Neuron (in vitro differentiated cells): ENCODE measurements at regions not wholly inside any gene's neighbourhood (a gene's known extent, or its start where the extent isn't known, plus 50 kb on each side); places are given as distances from the start of the nearest gene placed in this dataset.

ENCODE experiments used
- H2AFZ ChIP-seq: one replicate; pipeline ENCODE4 v1.6.1; 2013; ENCODE audit warnings: low read depth, mild to moderate bottlenecking, inconsistent platforms, low read length, moderate library complexity
- H3K27me3 ChIP-seq: one replicate; pipeline ENCODE4 v1.6.1; 2013; ENCODE audit warnings: low read length; ENCODE audit not compliant: insufficient read depth
- H3K36me3 ChIP-seq: one replicate; pipeline ENCODE4 v1.6.1; 2013; ENCODE audit warnings: low read length; ENCODE audit not compliant: insufficient read depth
- H3K4me1 ChIP-seq: one replicate; pipeline ENCODE4 v1.6.1; 2013; ENCODE audit warnings: low read length; ENCODE audit not compliant: insufficient read depth
- H3K4me3 ChIP-seq: 2 replicates; pipeline ENCODE4 v1.5.1; 2013; ENCODE audit warnings: mild to moderate bottlenecking, low read length, moderate library complexity
- H3K9me3 ChIP-seq: one replicate; pipeline ENCODE4 v1.6.1; 2013; ENCODE audit warnings: low read length

DNA sequence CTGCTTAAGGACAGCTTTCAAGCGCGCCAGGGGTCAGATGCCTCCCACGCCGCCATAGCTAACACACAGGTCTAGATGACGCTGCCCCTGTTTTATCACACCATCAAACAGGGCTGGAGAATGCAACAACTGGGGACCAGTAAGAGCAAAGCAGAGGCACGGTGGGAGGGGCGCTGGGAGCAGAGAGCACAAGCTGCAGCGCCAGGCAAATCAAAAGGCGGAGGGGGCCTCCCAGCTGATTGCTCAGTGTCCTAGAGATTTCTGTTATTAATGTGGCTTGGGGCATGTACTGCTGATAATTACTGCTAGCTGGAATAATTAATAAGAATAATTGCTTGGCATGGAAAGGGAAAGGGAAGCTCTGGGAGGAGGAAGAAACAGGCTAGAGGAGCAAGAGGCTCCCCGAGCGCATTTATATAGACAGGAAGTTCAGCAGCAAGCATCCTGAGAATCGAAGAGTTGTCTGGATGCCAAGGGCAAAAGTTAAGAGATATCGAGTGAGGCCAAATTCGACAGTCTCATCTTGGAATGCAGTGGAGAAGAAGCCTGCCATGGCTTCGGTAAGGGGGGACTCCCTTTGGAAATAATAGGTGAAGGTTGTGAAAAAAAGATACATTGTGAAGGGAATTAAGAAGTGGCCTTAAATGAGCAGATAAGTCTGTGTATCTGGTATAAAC lies 104.5 kb upstream of the ZNF521 start:
- Histone ChIP-seq H3K4me1 (peaks cover 48% of the 10 kb centered on the region), H2AFZ (no peak overlapping the region), H3K4me3 (peak overlapping the region; percentile 15), H3K36me3 (no peaks in the 10 kb centered on the region), H3K27me3 (no peaks in the 10 kb centered on the region), H3K9me3 (no peaks in the 10 kb centered on the region)

DNA sequence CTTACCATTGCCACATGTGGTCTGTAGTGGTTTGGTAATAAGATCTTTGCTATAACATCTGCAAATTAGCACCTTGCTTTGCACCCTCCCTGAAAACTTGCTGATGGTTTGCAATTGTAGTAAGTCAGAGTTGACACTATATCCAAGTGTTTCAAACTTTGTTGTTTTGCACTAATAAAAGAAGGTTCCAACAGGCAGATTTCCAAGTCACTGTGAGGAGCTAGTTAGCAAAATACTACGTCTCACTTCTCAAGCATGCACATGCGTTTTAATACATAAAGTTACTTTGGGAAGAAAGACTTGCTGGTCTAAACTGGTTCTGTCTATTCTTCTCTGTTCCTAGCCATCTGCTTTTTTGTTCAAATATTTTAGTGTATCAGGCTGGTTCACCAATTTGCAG lies 103.7 kb upstream of the ZNF521 start:
- H3K4me1 ChIP-seq = peaks cover 48% of the 10 kb centered on the region

DNA sequence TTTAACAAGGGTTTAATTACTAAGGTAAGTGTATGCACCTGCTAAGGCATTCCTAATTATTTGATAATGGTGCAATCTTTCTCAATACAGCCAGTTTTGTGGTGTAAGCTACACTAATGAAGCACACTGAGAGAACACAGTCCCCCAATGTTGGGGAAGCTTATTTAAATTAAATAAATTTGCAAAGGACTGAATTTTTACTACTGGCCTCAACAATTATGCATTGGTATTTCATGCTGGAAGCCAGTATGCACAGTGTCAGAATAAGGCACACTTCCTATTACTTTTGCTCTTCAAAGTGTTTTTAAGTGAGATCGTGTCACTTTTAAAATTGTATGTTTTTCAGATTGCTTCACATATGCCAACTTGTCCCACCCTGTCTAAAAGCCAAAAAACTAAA lies 103.2 kb upstream of the ZNF521 start:
- Histone ChIP-seq H3K9me3 (no peaks in the 10 kb centered on the region), H3K4me1 (peaks cover 48% of the 10 kb centered on the region), H3K4me3 (no peak overlapping the region), H2AFZ (no peak overlapping the region), H3K36me3 (no peaks in the 10 kb centered on the region), H3K27me3 (no peaks in the 10 kb centered on the region)

More for the DNA sequence above, 103.7 kb upstream of the ZNF521 start:
- H3K4me3 ChIP-seq = no peak overlapping the region
- H3K27me3 ChIP-seq = no peaks in the 10 kb centered on the region
- H2AFZ ChIP-seq = no peak overlapping the region
- H3K9me3 ChIP-seq = no peaks in the 10 kb centered on the region
- no peaks in the 10 kb centered on the region for H3K36me3 ChIP-seq

DNA sequence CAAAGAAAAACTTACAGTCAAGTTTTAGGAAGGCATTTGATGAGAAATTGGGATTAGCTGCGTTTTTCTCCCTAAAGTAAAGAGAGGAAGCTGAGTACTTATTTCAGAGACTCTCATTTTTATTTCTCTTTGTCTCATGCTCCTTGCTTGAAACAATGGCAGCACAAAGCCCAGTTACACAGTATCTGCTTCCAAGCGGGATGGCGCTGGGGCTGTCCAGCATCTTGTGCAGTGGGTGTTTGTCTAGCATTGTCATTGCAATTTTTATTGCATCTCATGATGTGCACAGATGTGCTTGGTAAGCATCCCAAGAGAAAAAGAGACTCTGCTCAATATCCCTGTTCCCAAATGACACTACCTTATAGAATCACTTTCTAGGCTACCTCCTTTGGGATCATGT lies 102.8 kb upstream of the ZNF521 start:
- Histone ChIP-seq H3K4me1 (peaks cover 48% of the 10 kb centered on the region), H2AFZ (peak overlapping the region; percentile 17), H3K36me3 (no peaks in the 10 kb centered on the region), H3K9me3 (no peaks in the 10 kb centered on the region), H3K4me3 (no peak overlapping the region), H3K27me3 (no peaks in the 10 kb centered on the region)

DNA sequence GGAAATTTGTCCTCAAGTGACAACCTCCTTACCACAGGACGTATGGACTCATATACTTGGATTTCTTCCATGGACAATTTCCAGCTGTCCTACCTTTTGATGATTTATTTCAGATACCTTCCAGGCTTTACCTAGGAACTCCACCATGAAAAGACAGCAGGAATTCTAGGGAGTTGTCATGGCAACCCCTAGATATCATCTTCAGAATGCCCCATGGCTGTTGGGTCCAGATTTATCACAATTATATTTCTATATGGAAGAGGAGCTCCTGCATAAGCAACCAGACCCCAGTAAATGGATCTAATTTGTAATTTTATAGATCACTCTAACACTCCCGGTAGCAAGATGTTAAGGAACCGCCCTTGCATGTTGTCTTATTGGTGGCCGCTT lies 102.3 kb upstream of the ZNF521 start:
- Histone ChIP-seq H3K9me3 (no peaks in the 10 kb centered on the region), H3K27me3 (no peaks in the 10 kb centered on the region), H2AFZ (peak overlapping the region; percentile 17), H3K4me3 (no peak overlapping the region), H3K4me1 (peaks cover 48% of the 10 kb centered on the region), H3K36me3 (no peaks in the 10 kb centered on the region)

DNA sequence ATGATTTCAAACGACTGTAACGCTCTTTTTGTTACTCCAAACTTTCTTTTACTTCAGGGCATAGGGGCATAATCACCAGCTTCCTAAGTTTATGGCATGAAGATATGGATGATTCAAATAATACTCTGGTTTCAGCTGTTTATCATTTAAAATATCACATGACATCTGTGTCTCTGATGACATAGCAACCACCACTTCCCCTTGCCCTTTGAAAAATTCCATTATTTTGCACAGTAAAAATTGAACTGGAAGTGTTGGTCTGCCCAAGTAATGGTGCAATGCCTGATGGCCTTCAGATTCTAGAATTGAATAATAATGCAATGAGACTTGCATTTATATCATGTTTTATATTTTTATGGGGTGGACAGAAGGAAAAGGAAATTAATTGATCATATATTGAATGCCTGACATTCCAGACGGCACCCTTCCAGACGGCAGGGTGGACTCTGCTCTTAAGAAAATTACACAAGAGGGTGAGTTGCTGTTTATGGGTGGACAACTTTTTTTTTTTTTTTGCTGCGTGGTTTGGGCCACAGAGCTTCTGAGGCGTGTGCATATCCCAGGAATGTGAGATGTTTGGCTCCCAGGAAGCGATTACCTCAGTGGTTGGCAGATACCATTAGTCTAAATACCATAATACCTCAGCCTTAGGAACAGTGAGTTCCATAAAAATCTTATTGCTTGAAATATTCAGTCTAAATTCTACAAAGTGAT lies 101.7 kb upstream of the ZNF521 start:
- no peaks in the 10 kb centered on the region for H3K9me3 ChIP-seq
- H3K27me3 ChIP-seq = no peaks in the 10 kb centered on the region
- H3K4me3 ChIP-seq = no peak overlapping the region
- H3K4me1 ChIP-seq = peaks cover 48% of the 10 kb centered on the region
- H2AFZ ChIP-seq = no peak overlapping the region
- no peaks in the 10 kb centered on the region for H3K36me3 ChIP-seq

DNA sequence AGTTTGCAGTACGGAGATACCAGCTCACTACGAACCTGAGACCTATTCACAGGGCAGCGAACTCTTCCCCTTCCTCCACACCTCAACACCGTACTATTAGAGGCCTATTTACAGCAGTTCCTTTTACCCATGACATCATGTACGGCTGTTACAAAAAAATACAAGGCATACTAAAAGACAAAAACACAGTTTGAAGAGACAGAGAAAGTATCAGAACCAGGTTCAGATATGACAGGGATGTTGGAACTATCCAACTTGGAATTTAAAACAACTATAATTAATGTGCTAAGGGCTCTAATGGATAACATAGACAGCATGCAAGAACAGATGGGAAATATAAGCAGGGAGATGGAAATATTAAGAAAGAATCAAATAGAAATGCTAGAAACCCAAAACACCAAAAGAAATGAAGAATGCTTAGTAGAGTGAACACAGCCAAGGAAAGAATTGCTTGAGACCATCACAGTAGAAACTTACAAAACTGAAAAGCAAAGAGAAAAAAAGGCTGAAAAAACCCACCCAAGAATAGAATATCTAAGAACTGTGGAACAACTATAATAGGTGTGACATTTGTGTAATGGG lies 99.2 kb upstream of the ZNF521 start:
- Histone ChIP-seq H3K27me3 (no peaks in the 10 kb centered on the region), H3K4me1 (peaks cover 24% of the 10 kb centered on the region), H3K36me3 (no peaks in the 10 kb centered on the region), H3K9me3 (peaks cover 6% of the 10 kb centered on the region), H3K4me3 (no peak overlapping the region), H2AFZ (no peak overlapping the region)

DNA sequence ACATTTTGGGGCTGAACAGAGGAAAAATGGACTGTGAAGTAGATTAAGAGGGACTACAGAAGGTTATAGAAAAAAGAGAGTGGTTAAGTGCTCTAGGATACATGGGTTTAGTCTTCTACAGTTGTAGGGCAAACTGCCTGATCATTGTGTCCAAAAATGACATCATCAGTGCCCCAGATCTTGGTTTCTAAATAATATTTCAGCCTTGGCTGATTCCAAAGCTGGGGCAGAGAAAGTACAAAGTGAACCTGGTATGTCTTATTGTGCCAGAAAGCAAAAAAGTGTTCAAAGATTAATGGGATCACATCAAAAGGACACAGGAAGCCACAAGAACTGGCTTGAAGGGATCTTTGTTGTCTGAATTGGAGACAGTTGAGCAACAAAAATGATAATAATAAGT lies 97.1 kb upstream of the ZNF521 start:
- peaks cover 6% of the 10 kb centered on the region for H3K9me3 ChIP-seq
- no peak overlapping the region for H3K4me3 ChIP-seq
- no peaks in the 10 kb centered on the region for H3K36me3 ChIP-seq
- no peak overlapping the region for H2AFZ ChIP-seq
- peaks cover 2% of the 10 kb centered on the region for H3K4me1 ChIP-seq
- no peaks in the 10 kb centered on the region for H3K27me3 ChIP-seq

DNA sequence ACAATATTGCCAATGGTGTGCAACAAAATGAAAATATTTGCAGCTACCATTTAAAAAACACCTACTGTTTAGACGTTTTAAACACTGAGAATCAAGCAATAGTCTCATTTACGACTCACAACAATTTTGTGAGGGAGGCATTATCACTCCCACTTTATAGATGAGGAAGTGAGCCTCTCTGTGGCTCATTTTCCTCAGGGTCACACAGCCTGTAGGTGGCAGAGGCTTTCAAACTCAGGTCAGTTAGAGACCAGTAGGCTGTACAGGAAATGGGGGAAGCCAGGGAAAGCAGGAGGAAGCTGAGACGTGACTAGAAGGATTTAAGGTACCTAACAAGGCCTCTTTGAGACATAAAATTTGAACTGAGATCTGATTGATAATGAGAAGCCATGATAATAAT lies 95.0 kb upstream of the ZNF521 start:
- Histone ChIP-seq H3K4me1 (no peaks in the 10 kb centered on the region), H3K4me3 (no peak overlapping the region), H2AFZ (no peak overlapping the region), H3K9me3 (peaks cover 6% of the 10 kb centered on the region), H3K27me3 (no peaks in the 10 kb centered on the region), H3K36me3 (no peaks in the 10 kb centered on the region)

DNA sequence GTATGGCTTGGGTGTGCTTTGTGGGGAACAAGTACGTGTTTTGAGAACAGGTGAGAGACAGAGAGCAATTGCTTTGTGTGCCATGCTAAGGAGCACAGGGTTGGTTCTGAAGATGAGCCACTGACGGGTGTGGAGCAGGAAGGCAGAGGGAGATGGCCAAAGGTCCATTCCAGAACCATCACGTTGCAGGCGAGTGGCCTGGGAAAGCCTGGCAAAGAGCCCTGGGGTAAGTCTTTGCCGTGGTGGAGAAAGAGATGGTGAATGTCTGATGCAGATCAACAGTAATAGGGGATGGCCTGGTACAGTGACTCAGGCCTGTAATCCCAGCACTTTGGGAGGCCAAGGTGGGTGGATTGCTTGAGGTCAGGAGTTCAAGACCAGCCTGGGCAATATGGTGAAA lies 93.5 kb upstream of the ZNF521 start:
- H3K36me3 ChIP-seq = no peaks in the 10 kb centered on the region

DNA sequence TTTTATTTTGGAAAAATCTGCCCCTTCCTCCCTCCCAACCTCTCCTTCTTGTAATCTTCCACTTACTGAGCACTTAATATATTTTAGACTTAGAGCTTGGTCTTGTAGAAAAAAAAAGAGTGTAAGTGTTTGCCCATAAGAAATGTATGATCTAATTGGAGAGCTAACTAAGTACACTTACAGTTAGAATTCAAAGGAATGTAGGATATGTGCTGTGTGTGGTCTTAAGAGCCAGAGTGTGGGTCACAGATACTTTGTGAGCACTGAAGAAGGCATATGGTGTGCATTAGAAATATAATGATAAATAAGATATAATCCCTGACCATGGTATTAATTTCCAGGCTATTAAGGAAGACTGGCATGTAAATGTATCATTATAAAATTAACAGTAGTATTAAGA lies 91.8 kb upstream of the ZNF521 start:
- no peak overlapping the region for H2AFZ ChIP-seq
- H3K4me3 ChIP-seq = no peak overlapping the region
- peaks cover 6% of the 10 kb centered on the region for H3K9me3 ChIP-seq
- H3K36me3 ChIP-seq = no peaks in the 10 kb centered on the region
- H3K27me3 ChIP-seq = no peaks in the 10 kb centered on the region
- H3K4me1 ChIP-seq = no peaks in the 10 kb centered on the region

More for the DNA sequence above, 93.5 kb upstream of the ZNF521 start:
- Histone ChIP-seq H3K27me3 (no peaks in the 10 kb centered on the region), H3K4me1 (no peaks in the 10 kb centered on the region), H3K9me3 (peaks cover 6% of the 10 kb centered on the region), H3K4me3 (no peak overlapping the region), H2AFZ (no peak overlapping the region)

DNA sequence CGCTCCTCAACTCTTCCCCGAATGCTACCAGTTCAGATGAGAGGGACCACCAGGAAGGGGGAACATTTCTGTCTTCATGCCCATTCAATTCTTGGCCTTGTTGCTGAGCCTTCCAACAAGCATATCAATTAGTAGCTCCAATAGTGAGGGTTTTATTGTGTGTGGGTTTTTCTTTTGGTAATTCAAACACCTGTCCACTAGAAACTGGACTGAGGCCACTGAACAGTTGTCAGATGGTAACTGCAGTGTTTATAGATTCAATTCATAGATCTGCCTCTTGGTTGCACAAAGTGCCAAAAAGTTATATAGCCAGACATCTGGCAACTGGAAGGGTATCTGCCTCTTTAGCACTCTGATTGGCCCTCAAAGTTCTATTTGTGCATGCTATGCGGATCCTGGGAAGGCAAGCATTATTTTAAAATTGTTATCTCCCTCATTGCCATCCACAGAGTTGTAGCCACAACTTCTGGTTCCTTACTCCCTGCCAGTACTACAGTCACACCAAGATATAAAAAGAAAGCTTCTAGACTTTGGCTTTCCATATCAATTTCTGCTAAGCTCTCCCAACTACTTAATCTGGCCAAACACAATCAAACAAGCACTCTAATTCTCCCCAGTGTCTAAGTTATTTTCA lies 83.3 kb upstream of the ZNF521 start:
- H3K9me3 ChIP-seq = no peaks in the 10 kb centered on the region
- no peak overlapping the region for H2AFZ ChIP-seq
- no peaks in the 10 kb centered on the region for H3K27me3 ChIP-seq
- no peaks in the 10 kb centered on the region for H3K36me3 ChIP-seq
- H3K4me1 ChIP-seq = peaks cover 3% of the 10 kb centered on the region
- H3K4me3 ChIP-seq = no peak overlapping the region

DNA sequence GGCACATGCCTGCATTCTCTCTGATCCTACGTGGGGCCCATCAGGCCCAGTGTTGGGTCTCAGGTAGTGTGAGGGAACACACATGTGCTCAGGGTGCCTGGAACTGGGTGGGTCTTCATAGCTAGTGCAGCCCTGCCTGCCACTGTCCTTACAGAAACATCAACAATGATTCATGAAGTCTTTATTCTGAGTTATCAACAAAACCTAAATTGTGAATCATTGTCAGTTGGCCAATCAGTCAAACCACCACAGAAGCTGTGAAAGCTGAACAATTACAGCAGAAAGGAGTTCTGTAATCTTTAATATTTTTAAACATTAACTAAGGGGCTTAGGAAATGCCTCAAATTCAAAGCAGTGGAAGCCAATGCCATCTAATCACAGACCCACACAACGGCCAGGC lies 82.8 kb upstream of the ZNF521 start:
- Histone ChIP-seq H3K36me3 (no peaks in the 10 kb centered on the region), H3K4me3 (no peak overlapping the region), H2AFZ (no peak overlapping the region), H3K4me1 (peaks cover 3% of the 10 kb centered on the region), H3K27me3 (no peaks in the 10 kb centered on the region), H3K9me3 (no peaks in the 10 kb centered on the region)
